ENCODE measurements at regions not wholly inside any gene's neighbourhood (a gene's known extent, or its start where the extent isn't known, plus 50 kb on each side); places are given as distances from the start of the nearest gene placed in this dataset.

- DNase-seq, result no peak
Measured at GRCh38 chr18:34600158-34600557, 109.9 kb upstream of the DTNA start.

DNA sequence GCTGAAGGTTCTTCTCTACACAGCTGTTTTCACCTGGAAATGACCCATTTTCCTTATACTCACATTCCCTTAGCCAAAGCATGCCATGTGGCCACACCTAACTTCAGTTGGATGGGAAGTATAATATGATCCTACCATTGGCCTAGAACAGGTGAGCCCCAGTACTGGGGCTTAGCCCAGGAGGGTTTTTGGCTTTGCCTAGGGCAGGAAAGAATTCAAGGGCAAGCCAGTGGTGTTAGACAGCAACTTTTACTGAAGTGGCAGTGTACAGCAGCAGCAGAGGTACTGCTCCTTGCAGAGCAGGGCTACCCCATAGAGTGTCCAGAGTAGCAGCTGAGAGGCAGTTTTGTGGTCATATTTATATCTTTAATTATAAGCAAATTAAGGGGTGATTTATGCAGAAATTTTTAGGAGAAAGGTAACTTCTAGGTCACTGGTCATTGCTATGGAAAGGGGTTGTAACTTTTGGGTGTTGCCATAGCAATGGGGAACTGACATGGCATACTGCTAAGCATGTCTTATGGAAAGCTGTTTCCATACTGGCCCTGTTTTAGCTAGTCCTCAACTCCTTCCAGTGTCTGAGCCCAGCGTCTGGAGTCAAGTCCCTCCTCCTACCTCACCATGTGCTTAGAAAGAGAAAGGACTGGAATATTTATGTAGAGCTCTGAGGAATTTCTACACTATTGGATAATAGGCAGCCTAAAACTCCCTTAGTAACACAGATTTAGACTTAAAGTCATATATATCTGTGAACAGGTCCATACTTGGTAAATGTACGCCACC is 109.0 kb upstream of the DTNA start:
- no peak for DNase-seq

- DNase-seq, result no peak
Measured at GRCh38 chr18:34604591-34604990, 105.5 kb upstream of the DTNA start.

DNA sequence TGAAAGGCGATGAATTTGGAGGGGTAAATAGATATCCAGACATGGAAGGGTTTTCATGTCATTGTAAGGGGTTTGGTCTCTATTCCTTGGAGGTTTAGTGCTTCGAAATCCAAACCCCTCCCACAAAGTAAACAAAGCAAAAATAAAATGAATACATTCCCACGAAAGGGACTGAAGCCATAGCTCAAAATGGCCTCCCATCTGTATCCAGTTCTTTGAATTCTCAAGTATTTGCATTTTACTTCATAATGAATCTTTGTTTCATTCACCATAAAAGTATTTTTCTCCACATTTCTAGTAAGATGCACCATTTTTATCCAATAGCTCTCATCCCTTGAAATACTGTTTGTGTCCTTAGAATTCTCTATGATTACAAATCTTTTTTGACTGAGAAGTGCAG is 103.2 kb upstream of the DTNA start:
- DNase-seq, result no peak

DNA sequence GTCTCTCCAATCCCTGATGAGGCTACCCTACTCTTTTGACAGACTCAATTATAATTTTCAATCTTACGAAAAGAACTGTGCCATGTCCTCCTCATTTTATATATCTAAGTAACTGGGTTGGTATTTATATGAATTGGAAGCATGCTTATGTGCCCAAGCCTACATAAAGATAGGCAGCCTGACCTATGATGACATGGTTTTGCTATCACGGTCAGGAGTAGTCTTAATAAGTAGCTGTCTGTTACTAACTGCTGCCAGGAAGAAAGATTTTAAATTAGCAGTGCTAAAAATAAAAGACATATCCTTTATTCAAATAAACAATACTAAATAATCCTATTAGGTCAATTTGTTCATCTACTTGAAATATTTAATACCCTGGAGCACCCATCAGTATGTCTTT is 102.0 kb upstream of the DTNA start:
- DNase-seq, result no peak

GRCh38 chr18:34609986-34610648 is 100.0 kb upstream of the DTNA start:
- no peak for DNase-seq

GRCh38 chr18:34611904-34612303 is 98.2 kb upstream of the DTNA start:
- no peak for DNase-seq

- no peak for DNase-seq
Measured at GRCh38 chr18:34620258-34620861, 89.7 kb upstream of the DTNA start.

DNA sequence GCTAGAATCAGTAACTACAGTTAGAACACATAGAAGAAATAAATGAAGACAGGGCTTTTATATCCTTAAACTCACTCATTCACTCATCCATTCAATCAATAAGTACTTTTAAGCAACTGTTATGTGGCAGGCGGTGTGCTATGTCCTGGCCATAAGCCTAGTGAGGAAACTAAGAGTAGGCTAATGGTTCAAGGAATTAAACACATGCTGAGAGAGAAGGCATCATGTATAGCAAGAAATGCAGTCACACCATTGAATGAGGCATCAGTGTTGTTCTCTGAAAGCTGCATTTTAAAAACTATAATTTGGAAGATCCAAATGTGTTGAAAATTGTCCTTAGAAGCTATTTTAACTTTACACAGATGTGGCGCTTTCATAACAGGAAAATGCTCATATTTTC is 86.5 kb upstream of the DTNA start:
- DNase-seq, result no peak

DNA sequence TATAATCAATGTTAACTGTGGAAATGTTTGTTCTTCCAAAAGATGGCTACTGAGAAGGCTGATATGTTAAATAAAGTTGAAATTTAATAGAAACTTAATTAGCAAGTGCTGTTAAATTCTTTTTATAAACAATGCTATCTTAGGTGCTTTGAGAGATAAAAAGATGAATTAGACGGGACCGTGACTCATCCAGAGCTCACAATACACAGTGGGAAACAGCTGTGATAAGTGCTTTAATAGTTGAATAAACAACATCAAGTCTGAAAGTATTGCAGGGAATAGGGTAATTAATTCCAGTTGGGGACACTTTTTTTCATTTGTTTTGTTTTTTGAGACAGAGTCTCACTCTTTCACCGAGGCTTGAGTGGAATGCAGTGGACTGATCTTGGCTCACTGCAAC is 85.5 kb upstream of the DTNA start:
- DNase-seq, result no peak

DNA sequence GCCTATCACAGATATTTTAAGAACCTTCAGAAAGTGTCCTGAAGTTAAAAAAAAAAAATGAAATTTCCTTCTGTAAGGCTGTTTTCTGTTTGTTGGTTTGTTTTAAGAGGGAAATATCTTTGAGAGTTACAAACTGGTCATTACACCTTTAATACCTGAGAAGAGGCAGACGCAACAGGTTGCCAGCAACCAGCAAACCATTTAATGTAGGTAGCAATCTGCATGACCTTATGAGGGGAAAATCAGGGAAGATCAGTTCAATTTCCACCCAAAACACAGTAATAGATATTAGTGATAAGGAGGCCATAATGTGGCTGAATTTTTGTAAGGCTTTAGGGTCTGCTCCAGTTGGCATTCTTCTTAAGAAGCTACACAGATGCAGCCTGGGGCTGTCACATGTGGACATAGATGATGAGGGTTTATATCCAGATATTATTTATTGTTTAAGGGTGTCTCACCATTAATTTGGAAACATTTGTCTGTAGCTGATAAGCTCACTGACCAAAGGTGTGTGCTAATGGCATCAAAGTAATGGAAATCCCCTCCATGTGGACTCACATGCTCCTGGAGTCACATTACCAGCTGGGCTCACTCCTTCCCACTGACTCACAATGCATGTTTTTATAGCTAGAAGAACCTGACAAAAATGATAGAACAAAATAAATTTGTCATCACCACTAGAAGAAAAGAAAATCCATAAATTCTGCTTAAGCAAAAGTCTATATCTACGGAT is 83.5 kb upstream of the DTNA start:
- DNase-seq, result no peak

GRCh38 chr18:34627137-34627920 is 82.8 kb upstream of the DTNA start:
- DNase-seq, result no peak

DNA sequence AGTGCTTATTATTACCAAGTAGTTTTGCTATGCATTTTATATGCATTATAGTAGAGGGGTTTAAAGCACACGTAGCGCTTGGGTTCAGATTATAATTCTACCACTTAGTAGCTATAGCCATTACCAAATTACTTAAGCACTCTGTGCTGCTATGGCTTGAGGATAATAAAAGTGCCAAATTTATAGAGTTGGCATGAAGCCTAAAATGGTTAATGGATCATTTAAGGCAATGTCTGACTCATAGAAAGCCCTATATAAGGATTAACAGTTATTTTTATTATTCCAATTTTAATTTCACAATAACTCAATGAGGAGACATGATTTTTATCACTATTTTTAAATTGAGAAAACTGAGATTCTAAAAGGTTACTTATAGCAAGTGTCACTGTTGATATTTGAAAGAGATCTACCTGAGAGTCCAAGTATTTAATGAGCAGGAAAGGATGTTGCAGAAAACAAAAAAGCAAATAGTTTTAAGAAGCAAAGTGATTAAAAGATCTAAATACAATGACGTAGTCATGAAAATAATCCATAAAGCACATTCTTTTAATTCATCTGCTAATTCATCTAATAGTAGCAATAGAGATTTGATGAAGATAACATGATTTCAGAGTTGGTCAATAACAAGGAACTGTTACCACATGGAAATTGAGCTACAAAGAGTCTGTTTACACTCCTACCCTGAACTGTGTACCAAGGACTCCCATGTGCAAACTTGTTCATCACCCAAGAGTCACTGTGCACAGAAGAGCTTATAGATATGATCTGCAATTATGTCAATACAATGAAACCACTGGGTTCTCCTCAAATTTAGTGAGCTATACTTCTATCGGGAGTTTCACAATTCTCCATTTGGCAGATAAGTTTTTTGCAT is 78.8 kb upstream of the DTNA start:
- DNase-seq, result no peak

GRCh38 chr18:34632321-34632720 is 77.8 kb upstream of the DTNA start:
- no peak for DNase-seq

DNA sequence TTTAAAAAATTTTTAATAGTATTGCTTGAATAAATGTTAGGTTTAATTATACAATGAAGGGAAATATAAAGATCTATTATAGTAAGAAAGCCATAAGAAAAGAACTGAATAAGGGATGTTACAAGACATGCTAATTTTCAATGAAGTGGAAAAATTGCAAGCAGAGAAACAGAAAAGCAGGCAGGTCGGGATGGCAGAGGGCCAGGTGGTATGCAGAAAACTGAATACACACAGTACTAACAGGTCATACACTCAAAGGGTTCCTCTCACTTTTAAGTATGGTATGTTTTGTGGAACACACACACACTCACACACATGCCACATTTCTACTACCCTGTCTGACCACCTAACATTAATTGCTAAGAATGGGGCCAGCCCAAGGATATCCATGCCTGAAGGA is 76.7 kb upstream of the DTNA start:
- no peak for DNase-seq

DNA sequence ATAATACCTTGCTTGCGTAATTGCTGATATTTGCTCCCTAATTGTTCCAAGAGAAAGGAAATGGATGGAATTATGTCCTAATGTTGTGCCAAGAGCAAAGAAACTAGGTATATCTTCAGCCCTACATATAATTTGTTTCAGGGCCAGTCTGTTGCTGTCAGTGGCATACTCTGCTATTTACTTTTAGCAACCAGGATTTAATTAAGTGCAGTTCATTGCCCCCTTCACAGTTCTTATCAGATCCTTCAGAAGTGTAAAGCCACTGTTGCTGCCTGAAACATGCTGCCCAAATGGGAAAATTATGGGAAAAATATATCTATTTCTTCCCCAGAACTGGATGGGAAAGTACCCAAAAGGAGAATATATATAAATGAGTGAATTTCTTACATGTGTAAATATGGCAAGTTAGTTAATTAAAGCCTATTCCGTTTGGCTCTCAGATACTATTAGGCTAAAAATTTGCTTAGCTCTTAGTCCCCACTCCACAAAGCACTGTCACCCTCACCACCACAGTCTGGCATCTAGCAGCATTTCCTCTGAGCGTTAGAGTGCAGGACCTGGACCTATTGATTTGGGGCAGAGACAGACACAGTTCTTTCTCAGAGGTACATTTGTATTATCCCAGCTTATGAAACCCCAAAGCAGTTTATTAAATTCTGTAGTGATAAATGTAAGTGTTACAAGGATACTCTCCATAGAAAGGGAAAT is 72.8 kb upstream of the DTNA start:
- no peak for DNase-seq

DNA sequence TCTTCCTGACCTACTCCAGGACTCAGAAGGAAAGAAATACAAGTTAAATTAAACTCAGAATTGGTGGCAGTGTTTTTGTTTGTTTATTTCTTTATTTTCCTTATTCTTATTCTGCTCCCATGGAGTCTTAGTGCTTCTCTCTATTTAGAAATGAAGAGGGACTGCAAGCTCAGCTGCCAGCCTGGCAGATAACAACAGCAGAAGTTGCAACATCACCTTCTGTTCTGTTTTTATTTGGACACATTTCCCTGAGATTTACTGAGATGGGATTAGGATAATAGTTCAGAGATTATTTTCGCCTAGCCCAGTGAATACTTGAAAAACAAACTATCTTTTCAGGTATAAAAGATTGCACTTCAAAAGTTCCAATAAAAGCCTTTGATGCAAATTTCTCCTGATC is 70.4 kb upstream of the DTNA start:
- DNase-seq, result no peak

- DNase-seq, result no peak
Measured at GRCh38 chr18:34640276-34640675, 69.8 kb upstream of the DTNA start.

DNA sequence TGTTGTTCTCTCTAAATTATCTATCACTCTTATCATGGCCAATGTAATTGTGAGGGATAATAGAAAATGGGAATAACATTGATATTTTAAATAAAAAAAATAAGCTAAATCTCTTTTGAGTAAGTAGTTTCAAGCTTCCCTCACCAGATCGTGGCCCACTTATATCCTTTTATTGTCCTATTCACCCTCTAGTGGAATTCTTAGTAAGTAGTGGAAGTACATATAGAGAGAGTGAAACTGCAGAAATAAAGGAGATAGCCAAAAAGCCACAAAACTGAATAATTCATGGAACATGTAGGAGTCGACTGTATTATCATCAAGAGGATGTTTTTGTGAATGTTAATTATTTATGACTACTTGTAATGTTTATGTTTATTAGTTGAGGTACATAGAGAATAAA is 66.1 kb upstream of the DTNA start:
- no peak for DNase-seq

DNA sequence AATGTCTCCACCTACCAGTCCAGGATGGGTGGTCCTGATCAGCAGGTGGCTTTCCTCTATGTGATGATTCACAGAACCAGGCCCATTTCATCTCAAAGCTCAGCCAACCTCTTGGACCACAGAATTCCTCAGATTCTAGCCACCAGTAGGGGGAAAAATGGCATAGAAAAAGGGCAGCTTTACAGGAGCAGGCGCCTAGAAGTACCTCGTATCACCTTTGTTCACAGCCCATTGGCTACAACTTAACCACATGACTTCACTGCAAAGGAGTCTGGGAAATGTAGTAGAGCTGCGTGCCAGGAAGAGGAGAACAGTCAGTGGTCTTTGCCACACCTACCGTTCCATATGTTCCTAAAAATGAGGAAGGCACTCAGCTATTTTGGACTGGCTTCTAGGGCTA is 62.8 kb upstream of the DTNA start:
- DNase-seq, result no peak
